ENCODE measurements at regions not wholly inside any gene's neighbourhood (a gene's known extent, or its start where the extent isn't known, plus 50 kb on each side); places are given as distances from the start of the nearest gene placed in this dataset.

GRCh38 chr14:45486599-45486998, 233.6 kb upstream of the MIS18BP1 start:
- peaks cover 0 to 2% (median 0%) of the 10 kb centered on the region in 3 donors for H3K4me1 ChIP-seq
- FAIRE-seq (no peak), ATAC-seq (no peak), DNase-seq (no peak)
- H3K4me3 ChIP-seq, result no peak overlapping the region
- H3K36me3 ChIP-seq, result no peaks in the 10 kb centered on the region
- H3K27me3 ChIP-seq, result no peaks in the 10 kb centered on the region
- WGBS, 2 donors, result 97 to 100% methylated on average over 1 of the region's 1 CpG
- intact Hi-C loops (cut with DNase I), result no loop called here
- H3K9me3 ChIP-seq, result no peaks in the 10 kb centered on the region
- no peak for TF ChIP-seq CTCF (IDR thresholded peaks at IDR 0.05)
- H3K27ac ChIP-seq, result no peak overlapping the region

GRCh38 chr14:45467023-45467422, 214.0 kb upstream of the MIS18BP1 start:
- intact Hi-C loops (cut with DNase I), result no loop called here
- H3K9me3 ChIP-seq, result no peaks in the 10 kb centered on the region

GRCh38 chr14:45434221-45434620, 181.2 kb upstream of the MIS18BP1 start:
- H3K36me3 ChIP-seq, result no peaks in the 10 kb centered on the region

More at GRCh38 chr14:45467023-45467422, 214.0 kb upstream of the MIS18BP1 start:
- Histone ChIP-seq H3K4me3 (no peak overlapping the region), H3K27me3 (no peaks in the 10 kb centered on the region), H3K27ac (no peak overlapping the region), H3K36me3 (no peaks in the 10 kb centered on the region), H3K4me1 (no peaks in the 10 kb centered on the region)
- WGBS, 2 donors, result 27 to 29% methylated on average over 1 of the region's 1 CpG
- DNase-seq, result no peak
- ATAC-seq, result peak in 1 of 4 donors; percentile 35
- no peak for TF ChIP-seq CTCF (IDR thresholded peaks at IDR 0.05)
- FAIRE-seq, result no peak

GRCh38 chr14:45426685-45427282, 173.8 kb upstream of the MIS18BP1 start:
- intact Hi-C loops (cut with DNase I), result no loop called here
- ATAC-seq (peak; percentile 63 to 87 (median 80)), DNase-seq (peak in 1 of 6 donors; percentile 21), FAIRE-seq (no peak)
- Histone ChIP-seq H3K9me3 (no peaks in the 10 kb centered on the region), H3K36me3 (no peaks in the 10 kb centered on the region), H3K27me3 (no peaks in the 10 kb centered on the region), H3K4me3 (no peak overlapping the region), H3K27ac (no peak overlapping the region), H3K4me1 (no peaks in the 10 kb centered on the region)
- peak; percentile 45 to 56 (median 50) for TF ChIP-seq CTCF (IDR thresholded peaks at IDR 0.05)
- 0% methylated on average over 2 of the region's 2 CpGs for WGBS, 2 donors

More at GRCh38 chr14:45434221-45434620, 181.2 kb upstream of the MIS18BP1 start:
- Histone ChIP-seq H3K9me3 (no peaks in the 10 kb centered on the region), H3K27me3 (no peaks in the 10 kb centered on the region), H3K4me3 (no peak overlapping the region), H3K27ac (no peak overlapping the region), H3K4me1 (no peaks in the 10 kb centered on the region)
- FAIRE-seq, result no peak
- no peak for ATAC-seq
- no peak for TF ChIP-seq CTCF (IDR thresholded peaks at IDR 0.05)
- DNase-seq, result no peak
- WGBS, 2 donors, result 18 to 21% methylated on average over 1 of the region's 1 CpG
- intact Hi-C loops (cut with DNase I), result loop anchor here in 1 of 3 donors (10.0 kb wide), 1 partner anchor 101 kb away; no protein-coding TSS in a partner anchor

GRCh38 chr14:45406942-45407341, 153.9 kb upstream of the MIS18BP1 start:
- DNase-seq (no peak), ATAC-seq (no peak), FAIRE-seq (no peak)
- Histone ChIP-seq H3K27me3 (no peaks in the 10 kb centered on the region), H3K9me3 (no peaks in the 10 kb centered on the region), H3K36me3 (no peaks in the 10 kb centered on the region), H3K27ac (no peak overlapping the region), H3K4me3 (no peak overlapping the region), H3K4me1 (no peaks in the 10 kb centered on the region)
- intact Hi-C loops (cut with DNase I), result no loop called here
- no peak for TF ChIP-seq CTCF (IDR thresholded peaks at IDR 0.05)
- WGBS, 2 donors, result 55 to 57% methylated on average over 2 of the region's 2 CpGs

Data from pancreas (tissue), 10 donors.